ENCODE measurements at regions not wholly inside any gene's neighbourhood (a gene's known extent, or its start where the extent isn't known, plus 50 kb on each side); places are given as distances from the start of the nearest gene placed in this dataset.

GRCh38 chr3:117128872-117129271, 419.3 kb downstream of the TUSC7 start:
- TF ChIP-seq, protein P1, sequence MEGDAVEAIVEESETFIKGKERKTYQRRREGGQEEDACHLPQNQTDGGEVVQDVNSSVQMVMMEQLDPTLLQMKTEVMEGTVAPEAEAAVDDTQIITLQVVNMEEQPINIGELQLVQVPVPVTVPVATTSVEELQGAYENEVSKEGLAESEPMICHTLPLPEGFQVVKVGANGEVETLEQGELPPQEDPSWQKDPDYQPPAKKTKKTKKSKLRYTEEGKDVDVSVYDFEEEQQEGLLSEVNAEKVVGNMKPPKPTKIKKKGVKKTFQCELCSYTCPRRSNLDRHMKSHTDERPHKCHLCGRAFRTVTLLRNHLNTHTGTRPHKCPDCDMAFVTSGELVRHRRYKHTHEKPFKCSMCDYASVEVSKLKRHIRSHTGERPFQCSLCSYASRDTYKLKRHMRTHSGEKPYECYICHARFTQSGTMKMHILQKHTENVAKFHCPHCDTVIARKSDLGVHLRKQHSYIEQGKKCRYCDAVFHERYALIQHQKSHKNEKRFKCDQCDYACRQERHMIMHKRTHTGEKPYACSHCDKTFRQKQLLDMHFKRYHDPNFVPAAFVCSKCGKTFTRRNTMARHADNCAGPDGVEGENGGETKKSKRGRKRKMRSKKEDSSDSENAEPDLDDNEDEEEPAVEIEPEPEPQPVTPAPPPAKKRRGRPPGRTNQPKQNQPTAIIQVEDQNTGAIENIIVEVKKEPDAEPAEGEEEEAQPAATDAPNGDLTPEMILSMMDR (IDR thresholded peaks at IDR 0.05; ENCODE audit: insufficient read depth, low read depth, low read length): no peak
- TF ChIP-seq EZH2 (IDR thresholded peaks at IDR 0.05; ENCODE audit: insufficient read depth, low read length): no peak

Data from astrocyte (in vitro differentiated cells and primary cell).